GM12892 (cell line): ENCODE measurements at regions not wholly inside any gene's neighbourhood (a gene's known extent, or its start where the extent isn't known, plus 50 kb on each side); places are given as distances from the start of the nearest gene placed in this dataset.
"Not testable (repeated sequence)": the region's sequence is repeated elsewhere in the genome, so short reads cannot be mapped to it uniquely, and the experiment has no call there.

Experiments used
- DNase-seq: peaks from one replicate; pipeline ENCODE4 v3.0.0; 2011; ENCODE audit not compliant: insufficient read length
- FAIRE-seq: peaks from 2 replicates; lab custom pipeline; 2011; peaks lifted over from hg19 to GRCh38; lab: Jason Lieb, UNC
- POLR2A ChIP-seq: IDR thresholded peaks from 2 replicates; pipeline ENCODE4 v1.6.1; 2011; ENCODE audit warnings: low read depth, low read length, control low read depth
- POLR2AphosphoS5 ChIP-seq: IDR thresholded peaks from 2 replicates; pipeline ENCODE4 v1.6.1; 2011; ENCODE audit warnings: low read depth, low read length, control low read depth
- TAF1 ChIP-seq: IDR thresholded peaks from 2 replicates; pipeline ENCODE4 v1.6.1; 2011; ENCODE audit warnings: low read depth, mild to moderate bottlenecking, control low read depth, low read length, borderline replicate concordance

DNA sequence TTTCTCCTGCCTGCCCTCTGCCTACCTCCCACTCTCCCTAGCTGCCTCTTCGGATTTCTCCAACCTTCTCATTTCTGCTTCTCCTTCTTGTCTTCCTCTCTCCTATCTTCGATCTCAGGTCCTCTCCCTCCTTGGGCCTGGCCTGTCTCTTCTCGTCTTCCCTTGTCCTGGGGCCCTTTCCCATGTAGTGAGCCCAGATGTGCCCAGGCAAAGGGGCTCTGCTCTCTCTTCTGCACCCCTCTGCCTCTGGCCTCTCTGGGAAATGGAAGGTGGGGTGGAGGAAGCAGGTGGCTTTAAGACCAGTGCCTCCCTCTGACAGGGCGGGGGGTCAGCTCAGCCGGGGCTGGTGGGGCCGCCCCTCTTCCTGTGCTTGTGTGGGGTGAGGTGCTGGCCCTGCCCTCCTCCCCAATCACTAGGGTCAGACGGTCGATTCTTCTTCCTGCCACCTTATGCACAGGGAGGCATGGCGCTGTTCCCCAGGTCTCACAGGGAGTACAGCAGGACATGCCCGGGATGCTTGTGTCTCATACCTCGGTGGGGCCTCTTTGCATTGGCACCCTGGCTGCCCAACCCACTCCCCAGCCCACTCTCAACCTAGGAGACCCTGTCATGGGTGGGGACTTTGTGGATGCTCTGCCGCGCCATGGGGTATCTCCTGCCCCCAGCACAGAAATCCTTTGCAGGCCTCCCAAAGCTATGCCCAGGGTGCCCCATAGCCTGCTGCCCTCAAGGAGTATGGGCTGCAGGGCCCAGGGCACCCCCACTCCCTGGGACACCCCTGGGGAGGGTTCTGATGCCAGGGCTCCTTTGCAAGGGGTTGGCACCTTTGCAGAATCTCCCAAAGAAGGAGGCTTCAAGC lies 213.8 kb upstream of the HAAO start:
- no peak for TF ChIP-seq POLR2A
- no peak for TF ChIP-seq POLR2AphosphoS5
- no peak for TF ChIP-seq TAF1
- FAIRE-seq, result no peak
- no peak for DNase-seq

DNA sequence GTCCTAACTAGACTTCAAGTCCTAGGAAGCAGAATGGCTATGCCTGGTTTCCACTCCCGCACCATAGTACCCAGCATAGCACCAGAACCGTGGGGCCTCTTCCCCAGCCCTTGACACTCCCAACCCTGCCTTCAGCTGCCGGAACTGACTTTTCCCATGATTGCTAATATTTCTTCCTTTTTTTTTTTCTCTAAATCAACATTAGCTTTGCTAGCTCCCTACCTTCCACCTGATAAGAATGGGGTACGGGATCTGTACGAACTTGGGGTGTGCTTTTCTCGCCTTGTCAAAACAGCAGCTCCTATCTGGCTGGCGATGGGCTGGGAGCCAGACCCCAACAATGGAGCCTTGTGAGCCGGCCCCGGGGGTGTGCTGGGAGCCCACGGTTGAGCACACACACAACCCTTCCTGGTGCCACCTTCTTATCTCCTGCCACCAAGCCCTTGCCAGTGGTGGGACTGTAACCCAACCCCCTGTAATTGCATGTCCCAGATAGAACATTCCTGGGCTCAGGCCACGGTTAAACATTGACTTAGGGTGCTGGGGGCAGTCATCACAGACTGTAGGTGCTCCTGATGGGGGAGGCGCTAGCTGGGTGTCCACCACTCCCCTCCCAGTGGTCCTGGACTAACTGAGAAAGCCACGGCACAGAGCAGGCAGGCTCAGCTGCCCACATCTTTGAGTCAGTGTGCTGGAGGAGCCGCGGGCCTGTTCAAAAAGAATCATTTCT lies 213.0 kb upstream of the HAAO start:
- TF ChIP-seq POLR2A (no peak), TAF1 (no peak), POLR2AphosphoS5 (no peak)

DNA sequence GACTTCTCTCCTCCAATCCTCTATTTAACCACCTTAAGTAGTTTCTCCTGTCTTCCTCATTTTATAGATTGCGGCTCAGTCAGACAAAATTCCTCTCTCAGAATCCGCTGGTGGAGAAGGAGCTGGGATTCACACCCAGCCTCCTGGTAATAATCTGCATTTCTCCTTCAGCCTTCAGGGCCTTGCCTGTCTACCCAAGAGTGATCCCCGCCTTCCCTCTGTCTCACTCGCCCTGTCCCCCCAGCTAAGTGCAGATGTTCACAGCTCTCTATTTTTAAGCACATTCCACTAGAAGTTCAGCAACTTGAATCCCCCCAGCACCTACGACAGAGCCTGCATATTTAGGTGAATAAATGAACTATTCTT lies 212.5 kb upstream of the HAAO start:
- DNase-seq (no peak), FAIRE-seq (no peak)
- TF ChIP-seq TAF1 (no peak), POLR2A (no peak), POLR2AphosphoS5 (no peak)

More for the DNA sequence above, 213.0 kb upstream of the HAAO start:
- FAIRE-seq (no peak), DNase-seq (no peak)

DNA sequence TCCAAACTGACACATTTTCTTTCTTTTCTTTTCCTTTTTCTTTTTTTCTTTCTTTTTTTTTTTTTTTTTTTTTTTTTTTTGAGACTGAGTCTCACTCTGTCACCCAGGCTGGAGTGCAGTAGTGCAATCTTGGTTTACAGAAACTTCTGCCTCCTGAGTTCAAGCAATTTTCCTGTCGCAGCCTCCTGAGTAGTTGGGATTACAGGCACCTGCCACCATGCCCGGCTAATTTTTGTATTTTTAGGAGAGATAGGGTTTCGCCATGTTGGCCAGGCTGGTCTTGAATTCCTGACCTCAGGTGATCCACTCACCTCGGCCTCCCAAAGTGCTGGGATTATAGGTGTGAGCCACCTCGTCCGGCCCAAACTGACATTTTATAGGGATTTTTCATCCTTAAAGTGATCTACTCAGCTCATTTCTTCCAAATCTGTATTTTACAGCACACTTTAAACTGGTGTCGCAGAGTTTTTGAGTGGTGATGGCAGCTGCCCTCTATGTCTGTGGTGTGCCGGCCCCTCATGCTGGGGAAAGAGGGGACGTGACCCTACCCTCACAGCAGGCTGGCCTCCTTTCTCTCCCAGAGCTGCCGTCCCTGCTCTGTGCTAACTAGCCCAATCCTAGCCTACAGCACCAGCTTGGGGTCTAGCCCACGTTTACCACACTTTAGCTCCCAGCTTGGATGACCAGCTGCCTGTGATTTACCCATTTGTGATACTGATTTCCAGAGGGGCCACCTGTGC lies 211.9 kb upstream of the HAAO start:
- DNase-seq, FAIRE-seq: not testable (repeated sequence)

DNA sequence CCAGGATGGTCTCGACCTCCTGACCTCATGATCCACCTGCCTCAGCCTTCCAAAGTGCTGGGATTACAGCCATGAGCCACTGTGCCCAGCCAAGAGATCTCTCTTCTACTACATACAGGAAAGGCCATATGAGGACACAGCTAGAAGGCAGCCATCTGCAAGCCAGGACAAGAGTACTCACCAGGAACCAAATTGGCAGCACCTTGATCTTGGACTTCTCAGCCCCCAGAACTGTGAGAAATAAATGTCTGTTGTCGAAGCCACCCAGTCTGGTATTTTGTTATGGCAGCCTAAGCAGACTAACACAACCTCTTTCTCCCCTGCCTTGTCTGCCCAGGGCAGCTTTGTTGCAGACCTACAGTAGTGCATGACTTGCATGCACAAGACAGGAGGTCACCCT lies 211.3 kb upstream of the HAAO start:
- no peak for FAIRE-seq
- TF ChIP-seq TAF1, result no peak
- no peak for TF ChIP-seq POLR2AphosphoS5
- TF ChIP-seq POLR2A, result no peak

DNA sequence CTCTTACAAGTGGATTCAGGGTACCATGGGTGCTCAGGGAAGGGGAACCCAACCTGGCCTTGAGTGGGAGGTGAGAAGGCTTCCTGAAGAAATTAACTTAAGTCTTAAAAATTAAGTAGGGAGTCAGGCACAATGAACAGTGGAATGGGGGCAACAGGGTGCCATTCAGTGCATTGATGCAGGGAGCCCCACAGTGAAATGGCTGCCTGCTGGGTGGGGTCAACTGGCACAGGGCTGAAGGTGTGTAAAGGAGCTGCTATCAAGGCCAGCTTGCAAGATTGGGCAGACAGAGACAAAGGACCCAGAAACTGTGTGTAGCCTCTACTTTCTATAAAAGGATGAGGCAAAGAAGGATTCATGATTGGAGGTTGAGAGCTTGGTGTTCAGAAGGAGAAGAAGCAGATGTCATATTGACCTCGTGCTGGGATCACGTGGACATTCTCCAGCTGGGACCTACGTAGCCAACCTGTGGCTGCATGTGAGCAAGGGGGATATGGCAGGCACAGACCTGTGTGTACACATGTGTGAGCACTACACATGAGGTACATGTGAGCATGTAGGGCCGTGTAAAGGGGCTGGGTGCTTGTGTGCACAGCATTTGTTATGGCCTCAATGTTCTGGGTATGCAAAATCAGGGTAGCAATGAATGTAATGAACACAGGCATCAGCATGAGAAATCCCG lies 209.5 kb upstream of the HAAO start:
- TF ChIP-seq POLR2A, result no peak
- TF ChIP-seq TAF1, result no peak
- TF ChIP-seq POLR2AphosphoS5, result no peak
- FAIRE-seq (no peak), DNase-seq (no peak)

More for the DNA sequence above, 211.3 kb upstream of the HAAO start:
- no peak for DNase-seq

DNA sequence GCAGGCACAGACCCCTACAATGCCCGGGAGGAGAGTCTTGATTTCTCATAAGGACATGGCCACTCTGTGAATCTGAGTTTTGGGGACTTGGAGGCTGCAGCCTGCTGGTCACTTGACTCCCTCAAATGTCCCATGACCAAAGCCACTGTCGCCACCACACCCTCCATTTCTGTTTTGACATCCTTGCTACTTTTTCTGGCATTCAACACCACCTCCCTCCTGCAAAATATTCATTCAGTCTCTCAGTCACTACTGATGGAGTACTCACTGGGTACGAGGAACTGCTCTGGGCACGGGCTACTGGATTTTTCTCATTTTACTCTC lies 208.6 kb upstream of the HAAO start:
- FAIRE-seq (no peak), DNase-seq (no peak)
- TF ChIP-seq POLR2A (no peak), POLR2AphosphoS5 (no peak), TAF1 (no peak)

DNA sequence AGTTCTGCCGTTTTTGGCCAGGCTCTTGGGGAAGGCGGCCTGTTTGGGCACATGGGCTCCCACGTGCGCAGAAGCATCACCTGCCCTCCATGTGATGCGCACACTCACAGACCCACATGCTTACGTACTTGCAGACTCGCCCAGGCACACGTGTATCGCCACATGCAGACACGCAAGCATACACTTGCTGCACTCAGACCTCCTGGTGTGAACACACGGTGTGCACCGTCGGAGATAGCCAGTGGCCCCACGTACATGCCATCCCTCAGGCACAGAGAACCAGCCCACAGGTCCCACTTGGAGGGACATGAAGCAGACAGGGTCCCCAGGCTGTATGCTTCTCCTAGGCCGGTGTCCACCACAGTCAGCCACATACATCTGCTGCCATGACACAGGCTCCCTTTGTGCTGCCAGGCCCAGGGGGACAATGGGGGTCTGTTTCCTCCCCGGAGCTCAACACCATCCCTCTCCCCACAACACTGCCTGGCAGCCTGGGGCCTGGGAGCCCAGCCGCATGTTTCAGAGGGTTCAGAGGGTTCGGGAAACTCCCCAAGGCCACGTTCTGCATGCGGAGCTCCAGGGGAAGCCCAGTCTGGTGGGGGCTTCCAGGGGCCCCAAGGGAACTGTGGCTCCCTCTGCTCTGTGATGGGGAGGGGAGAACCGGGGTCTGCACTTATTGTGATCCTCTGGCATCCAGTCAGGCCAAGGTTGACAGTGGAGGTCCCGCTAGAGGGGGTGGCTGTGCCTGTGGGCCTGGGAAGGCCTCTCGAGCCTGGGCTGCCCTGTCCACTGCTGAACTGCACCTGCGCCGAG lies 208.1 kb upstream of the HAAO start:
- TF ChIP-seq TAF1, result no peak
- TF ChIP-seq POLR2AphosphoS5, result no peak
- no peak for TF ChIP-seq POLR2A
- FAIRE-seq (no peak), DNase-seq (no peak)

DNA sequence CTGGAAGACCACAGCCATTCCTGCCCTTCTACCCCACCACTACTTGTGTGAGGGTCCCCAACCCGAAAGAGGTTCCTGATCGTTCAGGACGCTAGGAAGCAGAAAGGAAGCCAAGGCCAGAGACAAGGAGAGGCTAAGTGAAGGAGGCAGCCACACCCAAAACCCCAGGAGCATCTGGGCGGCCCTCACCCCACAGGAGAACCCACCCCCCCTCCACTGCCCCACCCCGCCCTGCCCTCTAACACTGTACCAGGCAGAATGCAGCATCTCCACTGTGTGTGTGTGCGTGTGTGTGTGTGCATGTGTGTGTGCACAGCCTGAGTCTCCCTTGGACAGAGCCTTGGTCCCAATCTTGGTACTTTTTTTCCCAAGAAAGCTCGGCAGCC lies 207.5 kb upstream of the HAAO start:
- DNase-seq, result no peak
- FAIRE-seq, result no peak
- TF ChIP-seq POLR2A (no peak), POLR2AphosphoS5 (no peak), TAF1 (no peak)

DNA sequence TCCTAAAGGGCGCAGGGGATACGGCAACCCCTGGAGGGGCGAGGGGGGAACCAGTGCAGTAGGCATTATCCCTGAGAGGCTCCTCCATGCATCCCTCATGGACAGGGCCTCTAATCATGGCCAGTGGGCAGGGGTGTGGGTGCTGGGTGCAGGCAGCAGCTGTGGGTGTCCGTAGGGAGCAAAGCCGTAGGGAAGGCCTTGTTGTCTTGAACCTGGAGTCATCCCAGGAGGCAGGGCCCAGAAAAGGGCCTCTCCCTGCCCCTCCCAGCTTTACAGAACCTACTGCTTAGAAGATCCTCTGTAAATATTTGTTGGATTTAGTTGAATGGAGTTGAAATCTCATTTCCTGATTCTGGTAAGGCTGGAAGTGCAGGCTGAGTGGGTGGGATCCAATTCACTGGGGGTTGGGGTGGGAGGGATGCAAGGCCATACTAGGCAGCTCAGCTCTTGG lies 207.0 kb upstream of the HAAO start:
- FAIRE-seq (no peak), DNase-seq (no peak)
- TF ChIP-seq POLR2A (no peak), TAF1 (no peak), POLR2AphosphoS5 (no peak)
